ENCODE measurements at regions not wholly inside any gene's neighbourhood (a gene's known extent, or its start where the extent isn't known, plus 50 kb on each side); places are given as distances from the start of the nearest gene placed in this dataset.

DNA sequence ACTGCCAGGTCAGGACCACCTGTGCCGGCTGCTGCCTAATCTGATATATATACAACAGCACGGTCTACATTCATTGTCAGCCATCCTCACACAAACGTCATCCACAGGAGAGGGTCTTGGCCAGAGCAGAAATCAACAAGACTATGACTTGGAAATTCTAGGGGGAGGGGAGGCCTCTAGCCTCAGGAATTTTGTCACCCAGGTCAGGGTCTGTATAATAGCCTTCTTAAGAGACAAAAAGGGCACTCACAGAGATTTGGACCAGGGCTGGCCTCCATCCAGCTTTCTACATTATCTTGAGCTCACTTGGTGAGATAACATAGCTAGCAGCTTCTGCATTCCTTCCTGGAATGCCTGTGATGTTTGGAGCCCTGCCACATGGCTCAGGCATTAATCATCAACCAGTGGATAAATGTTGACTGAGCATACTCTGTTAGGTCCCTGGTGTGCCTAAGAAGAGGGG is 50.4 kb upstream of the CTIF start:
- no peak for DNase-seq (ENCODE audit: low spot score)

DNA sequence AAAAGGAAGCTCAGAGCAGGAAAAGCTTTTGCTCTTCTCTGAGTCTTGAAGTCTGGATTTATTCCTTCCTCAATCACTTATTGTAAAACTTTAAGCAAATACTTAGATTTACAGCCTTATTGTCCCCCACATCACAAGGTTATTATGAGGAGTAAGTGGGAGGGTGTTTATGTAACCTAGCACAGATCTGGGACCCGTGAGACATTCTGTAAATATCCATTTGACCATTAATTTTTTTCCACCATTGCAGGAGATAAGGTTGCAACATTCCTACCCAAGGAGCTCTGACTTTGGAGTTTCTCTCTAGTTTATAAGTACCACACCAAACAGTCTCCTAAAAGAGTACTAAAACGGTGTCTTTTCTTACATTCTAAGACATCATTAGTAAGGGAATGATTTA is 52.1 kb upstream of the CTIF start:
- no peak for DNase-seq (ENCODE audit: low spot score)

DNA sequence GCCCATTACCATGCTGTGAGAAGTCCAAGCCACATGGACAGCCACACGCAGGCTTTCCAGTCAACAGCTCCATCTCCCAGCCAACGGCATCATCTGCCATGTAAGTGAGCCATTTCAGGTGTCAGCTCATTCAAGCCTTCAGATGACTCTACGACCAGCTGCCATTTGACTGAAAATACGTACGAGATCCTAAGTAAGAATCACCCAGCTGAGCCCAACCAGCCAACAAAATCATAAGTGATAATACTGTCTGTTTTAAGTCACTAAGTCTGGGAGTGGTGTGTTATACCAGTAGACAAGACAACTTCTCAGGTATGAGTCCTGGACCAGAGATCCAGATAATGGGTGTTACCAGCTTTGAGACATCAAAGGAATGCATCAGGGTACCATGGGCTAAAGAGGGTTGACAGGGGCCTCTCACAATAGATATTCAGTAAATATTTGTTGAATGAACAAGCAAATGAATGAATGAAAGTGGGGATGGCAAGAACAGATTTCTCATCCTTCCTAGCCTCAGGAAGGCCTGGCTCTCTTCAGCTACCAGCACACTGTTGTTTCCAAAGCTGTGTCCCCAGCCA is 52.9 kb upstream of the CTIF start:
- DNase-seq (ENCODE audit: low spot score): no peak

DNA sequence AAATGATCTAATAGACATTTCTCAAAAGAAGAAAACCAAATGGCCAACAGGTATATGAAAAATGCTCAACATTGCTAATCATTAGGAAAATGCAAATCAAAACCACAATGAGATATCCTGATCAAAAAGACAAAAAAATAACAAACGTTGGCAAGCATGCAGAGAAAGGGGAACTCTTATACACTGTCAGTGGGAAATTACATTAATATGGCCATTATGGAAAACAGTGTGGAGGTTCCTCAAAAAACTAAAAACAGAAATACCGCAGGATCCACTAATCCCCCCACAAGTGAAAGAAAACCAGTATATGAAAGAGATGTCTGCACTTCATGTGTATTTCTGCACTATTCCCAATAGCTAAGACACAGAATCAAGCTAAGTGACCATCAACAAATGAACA is 57.7 kb upstream of the CTIF start:
- no peak for DNase-seq (ENCODE audit: low spot score)

DNA sequence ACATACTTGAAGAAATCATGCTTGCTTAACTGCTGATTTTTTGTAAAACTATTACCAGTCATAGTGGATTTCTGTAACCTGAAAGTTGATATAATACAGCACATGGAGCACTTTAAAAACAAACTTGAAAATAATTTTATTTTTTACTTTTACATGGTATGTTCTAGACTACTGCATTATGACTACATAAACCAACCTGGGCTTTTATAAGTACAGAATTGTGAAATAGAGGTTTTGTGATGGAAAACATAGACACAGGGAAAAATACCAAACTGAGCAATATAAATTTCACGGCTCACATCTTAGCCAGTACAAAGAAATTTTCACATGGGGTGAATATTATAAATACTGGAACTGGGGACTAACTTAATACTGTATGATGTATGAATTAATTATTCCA is 59.3 kb upstream of the CTIF start:
- DNase-seq (ENCODE audit: low spot score): no peak

DNA sequence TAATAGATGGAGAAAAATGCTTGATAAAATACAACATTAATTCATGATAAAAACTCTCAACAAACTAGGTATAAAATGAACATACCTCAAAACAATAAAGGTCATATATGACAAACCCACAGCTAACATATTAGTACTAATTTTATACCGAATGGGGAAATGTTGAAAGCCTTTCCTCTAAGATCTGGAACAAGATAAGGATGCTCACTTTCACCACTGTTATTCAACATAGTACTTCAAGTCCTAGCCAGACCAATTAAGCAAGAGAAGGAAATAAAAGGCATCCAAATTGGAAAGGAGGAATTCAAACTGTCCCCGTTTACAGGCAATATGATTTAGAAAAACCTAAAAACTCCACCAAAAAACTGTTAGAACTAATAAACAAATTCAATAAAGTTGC is 61.5 kb upstream of the CTIF start:
- DNase-seq (ENCODE audit: low spot score): no peak

DNA sequence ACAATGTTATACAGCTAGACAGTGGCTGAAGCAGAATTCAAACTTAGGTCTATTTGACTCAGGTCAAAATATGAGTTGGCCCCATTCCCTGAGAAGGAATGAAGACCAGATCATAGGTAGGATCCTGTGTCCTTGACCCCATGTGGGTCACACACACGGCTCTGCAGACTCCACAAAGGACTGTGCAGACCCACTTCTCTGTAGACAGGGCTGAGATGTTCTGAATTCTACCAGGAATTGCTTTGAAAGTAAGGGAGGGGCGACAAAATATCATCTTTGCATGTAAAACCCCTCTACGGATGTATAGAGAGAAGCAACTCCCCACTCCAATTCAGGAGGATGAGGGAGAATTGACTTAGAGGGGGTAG is 62.3 kb upstream of the CTIF start:
- no peak for DNase-seq (ENCODE audit: low spot score)

DNA sequence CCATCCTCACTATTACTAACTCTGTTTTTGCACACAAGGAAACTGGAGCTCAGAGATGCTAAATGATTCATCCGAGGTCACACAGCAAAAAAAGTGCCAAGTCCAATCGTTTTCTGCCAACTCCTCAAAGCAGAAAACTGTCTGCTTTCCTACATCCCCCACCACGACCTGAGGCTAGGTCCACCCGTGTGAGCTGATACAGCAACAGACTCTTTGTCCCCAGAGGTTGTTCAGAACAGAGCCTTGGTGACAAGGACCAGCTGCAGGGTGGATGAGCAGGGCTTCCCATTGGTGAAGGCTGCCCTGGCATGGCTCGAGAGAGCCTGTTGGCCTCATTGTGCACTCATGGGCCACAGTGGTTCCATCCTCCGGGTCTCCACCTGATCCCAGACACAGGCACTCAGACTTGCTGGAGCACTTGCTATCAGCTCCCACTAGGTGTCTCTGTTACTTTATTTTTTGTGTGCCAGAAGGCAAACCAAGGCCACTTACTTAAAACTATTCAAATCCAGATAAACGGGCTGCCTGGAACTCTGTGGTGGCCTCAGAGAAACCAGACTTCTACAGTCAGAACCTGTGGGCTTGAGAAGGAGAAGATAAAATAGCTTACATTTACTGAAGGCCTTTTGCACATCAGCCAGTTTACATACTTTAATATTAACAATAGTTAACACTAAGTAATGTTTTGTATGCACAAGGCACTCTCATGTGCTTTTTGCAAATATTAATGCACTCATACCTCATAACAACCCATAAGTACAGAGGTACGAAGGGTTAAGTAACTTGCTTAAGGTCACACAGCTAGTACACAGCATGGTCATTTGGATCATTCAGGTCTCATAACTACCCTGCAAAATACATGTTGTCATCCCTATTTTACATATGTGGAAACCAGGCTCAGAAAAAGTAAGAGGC is 62.9 kb upstream of the CTIF start:
- DNase-seq (ENCODE audit: low spot score): peak; percentile 36

DNA sequence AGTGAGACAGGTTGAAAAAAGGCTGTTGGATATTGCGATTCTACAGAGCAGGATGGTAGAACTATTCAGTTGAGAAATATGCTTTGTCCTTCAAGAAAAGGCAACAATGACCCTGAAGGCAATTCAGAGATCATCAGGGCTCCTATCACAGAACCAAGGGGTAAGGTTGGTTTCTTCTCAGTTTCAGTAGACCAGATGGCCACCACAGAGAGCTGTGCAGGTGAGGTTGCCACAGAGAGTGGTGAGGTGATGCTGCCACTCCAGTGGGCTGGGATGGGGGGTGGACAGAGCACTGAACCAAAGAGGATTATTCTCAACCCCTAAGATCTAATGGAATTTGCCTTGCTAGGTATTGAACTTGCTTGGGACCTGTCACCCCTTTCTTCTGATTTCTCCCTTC is 64.6 kb upstream of the ZBTB7C start:
- no peak for DNase-seq (ENCODE audit: low spot score)

DNA sequence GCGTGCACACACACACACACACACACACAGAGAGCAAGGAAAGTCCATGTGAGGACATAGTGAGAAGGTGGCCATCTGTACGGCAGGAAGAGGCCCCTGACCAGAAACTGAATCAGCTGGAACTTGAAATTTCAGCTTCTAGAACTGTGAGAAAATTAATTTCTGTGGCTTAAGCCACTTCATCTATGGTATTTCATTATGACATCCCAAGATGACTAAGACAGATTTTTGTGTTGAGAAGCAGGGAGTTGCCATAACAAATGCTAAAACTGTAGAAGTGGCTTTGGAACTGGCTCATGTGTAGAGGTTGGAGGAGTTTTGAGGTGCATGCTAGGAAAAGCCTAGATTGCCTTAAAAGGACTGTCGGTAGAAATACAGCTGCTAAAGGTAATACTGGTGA is 63.4 kb upstream of the ZBTB7C start:
- DNase-seq (ENCODE audit: low spot score): no peak

DNA sequence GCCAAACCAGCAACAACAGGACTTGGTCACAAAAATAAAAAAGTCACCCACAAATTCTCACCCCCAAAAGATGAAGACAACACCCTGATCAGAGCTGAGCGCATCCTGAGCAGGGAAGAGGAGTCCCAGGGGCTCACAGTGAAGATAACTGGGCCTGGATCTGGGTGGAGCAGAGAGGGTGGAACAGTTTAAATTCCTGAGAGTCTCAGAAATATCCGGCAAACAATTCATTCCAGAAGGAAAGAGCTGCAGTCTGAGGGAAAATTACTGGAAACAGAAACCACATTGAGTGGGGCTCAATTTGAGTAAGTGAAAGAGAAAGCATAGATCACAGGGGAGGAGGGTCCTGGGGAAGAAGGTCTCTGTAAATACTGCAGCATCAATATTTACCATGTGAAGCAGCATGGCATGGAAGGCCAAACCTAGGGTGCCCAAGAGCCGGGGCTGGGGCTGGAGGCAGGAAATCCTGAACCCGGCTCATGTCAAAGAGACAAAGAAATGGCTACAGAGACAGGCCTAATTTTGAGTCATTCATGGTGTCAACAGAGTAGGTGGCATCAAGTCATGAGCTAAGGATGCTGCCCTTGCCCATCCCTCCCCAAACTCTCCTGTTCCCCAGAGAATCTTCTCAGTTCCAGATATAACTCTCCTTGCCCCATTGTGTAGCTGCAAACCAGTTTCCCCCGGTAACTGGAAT is 61.4 kb upstream of the ZBTB7C start:
- DNase-seq (ENCODE audit: low spot score): no peak

DNA sequence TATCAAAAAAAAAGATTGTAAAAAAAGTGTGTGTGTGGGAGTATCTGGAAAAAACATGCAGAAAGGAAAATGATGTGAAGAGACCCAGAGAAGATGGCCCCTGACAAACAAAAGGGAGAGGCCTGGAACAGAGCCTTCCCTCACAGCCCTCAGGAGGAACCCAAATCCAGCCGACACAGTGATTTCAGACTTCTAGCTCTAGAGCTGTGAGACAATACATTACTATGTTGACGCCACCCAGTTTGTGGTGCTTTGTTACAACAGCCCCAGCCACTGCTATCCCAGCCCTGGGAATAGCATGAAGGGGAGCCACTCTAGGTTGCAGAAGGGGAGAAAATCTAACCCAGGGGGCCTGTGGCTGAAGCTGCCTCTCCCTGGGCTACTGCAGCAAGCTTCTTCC is 59.0 kb upstream of the ZBTB7C start:
- DNase-seq (ENCODE audit: low spot score): no peak

DNA sequence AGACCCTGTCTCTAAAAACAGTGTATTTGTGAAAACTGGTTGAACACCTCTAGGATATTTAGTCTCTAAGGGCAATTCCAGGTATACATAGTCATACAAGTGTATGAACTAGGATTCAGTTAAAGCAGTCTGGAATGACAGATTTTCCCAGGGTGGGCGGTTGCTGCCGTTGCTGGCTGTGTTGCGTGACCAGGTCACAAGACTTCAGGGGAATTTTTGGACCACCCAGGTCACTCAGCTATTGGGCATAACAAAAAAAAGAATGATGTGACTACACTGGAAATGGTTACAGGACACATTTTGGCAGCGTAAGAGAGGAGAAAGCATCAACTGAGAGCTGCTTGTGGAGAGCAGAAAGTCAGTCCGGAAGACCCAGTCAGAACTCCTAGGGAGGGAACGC is 58.0 kb upstream of the ZBTB7C start:
- DNase-seq (ENCODE audit: low spot score): no peak

DNA sequence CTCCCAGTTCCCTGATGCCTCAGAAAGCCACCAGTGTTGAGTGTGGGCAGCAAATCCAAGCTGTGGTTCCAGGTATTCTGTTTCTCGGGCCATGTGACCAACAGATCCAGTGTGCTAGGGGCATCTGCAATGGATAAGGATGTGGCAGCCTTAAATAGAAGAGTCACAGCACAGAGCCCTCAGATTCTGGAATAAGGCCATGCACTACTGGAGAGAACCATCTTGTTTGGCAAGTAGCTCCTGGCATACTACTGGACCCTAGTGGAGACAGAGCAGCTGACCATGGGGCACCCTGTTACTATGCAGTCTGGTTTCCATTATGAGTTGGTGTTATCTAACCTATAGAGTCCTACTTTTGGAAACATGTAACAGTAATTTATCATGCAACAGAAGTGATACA is 53.3 kb upstream of the ZBTB7C start:
- no peak for DNase-seq (ENCODE audit: low spot score)

DNA sequence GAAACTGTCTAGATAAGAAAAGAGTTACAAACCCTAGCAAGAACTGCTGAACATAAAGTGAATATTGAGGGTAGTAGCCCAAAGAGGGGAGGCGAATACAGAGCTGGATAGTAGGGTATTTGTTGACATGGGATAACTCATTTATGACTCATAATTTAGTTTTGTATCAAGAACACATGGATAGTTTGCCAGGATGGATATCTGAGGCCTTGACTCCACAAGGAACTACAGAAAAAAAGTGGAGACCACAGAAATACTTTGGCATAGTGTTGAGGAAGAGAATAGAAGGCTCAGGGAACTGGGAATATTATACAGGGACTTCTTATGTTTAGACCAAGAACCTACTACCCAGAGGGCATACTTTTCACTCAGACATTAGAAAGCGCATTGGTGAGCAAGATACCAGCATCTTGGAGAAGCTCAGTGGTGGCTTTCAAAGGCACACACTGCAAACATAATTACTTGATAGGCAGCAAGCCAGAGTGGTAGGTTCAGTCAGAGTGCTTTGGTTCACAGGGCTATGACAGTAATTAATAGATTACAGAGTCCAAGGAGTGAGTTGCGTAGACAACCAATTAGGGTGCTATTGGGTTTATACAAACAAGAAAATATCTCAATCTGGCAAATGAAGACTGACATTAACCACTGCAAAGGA is 51.9 kb upstream of the ZBTB7C start:
- DNase-seq (ENCODE audit: low spot score): no peak

DNA sequence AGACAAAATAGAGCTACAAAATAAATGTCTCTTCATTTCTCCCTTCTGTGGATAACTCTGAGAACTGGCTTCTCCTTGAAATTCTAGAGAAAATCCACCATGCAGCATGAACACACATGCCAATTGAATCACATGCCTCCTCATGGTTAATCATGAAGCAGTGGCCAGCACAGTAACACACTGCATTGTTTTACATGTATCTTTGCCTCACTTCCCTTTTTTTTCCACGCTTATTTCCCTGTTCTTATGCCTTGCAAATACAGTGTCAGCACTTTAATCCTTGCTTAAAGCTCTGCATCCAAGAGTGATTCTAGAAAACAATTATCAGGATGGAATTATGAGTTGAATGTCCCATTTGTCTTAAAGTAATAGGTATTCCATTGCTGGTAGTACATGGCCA is 50.3 kb upstream of the ZBTB7C start:
- DNase-seq (ENCODE audit: low spot score): no peak

DNA sequence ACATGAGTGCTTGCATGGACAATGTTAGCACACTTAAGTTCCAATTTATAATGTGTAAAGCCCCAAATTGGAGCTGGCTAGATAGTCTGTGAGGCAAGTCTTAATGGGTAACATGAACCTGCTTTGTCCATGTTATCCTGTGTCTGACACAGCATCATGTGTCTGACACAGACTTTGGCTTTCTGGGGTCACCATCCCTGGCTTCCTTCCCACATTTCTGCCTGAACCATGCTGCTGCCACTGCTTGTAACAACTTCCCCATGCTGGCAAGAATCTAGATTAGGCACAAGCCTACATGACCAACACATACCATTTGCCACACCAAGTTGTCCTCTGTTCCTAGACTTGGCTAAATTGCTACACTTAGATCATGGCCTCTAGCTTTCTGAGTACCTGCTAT is 49.8 kb upstream of the ZBTB7C start:
- DNase-seq (ENCODE audit: low spot score): no peak
